GM19468 (cell line): ENCODE measurements at regions not wholly inside any gene's neighbourhood (a gene's known extent, or its start where the extent isn't known, plus 50 kb on each side); places are given as distances from the start of the nearest gene placed in this dataset.

Experiments used
- ATAC-seq: cut with Tn5 transposase; IDR thresholded peaks from one replicate; pipeline ENCODE4 v1.9.1; 2021; ENCODE audit warnings: mild to moderate bottlenecking, moderate library complexity, moderate number of reproducible peaks; ENCODE audit not compliant: unreplicated experiment; ENCODE audit errors: extremely low read depth

DNA sequence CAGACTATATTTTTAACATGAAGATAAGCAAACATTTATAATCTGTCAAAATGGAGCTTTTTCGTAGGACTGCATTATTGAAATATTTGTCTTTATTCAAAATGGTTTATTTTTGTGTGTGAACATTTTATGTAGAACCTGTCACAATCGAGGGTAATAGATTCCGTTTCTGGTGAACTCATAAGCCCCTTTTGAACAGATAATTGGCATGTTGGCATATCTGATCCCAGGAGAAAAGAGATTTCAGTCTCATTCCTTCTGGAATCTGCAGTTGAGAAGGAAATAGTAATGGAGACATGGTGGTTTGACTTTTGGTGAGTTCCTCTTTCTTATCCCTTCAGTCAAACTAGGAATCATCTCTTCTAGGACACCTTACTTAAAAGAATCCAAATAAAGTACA is 427.9 kb upstream of the B3GALT2 start:
- ATAC-seq, result no peak

DNA sequence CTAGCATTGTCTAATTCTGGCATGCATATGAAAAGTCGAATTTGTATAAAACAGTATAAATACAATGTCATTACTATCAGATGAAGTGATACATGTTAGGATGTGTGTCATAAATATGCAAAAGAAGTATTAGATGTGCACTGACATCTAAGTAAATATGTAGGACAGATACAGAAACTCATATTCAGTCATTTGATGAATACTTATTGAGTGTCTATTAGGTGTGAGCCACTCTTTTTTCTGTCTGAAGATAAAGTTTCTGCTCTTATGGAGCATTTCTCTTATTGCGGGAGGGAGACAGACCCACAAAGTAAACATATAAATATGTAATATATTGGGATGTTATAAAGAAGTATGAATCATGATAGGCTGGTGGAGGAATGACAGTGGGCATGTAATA is 426.6 kb upstream of the B3GALT2 start:
- no peak for ATAC-seq

DNA sequence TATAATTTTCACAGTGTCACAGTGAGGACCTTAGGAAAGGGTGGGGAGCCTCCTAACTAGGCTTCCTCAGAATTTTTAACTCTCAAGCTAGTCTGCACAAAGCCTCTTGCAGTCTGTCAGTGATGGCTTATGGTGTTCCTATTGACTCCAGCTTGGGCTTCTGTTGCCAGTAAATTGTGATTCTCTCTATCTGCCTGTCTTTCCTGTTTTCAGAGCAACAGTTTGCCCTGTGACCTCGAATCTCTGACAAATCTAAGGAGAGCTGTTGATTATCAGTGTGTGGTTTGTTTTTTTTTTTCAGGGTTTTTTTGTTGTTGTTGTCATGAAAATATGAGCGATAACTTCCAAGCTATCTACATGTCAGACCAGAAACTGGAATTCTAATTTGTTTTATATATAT is 423.2 kb upstream of the B3GALT2 start:
- ATAC-seq, result no peak

DNA sequence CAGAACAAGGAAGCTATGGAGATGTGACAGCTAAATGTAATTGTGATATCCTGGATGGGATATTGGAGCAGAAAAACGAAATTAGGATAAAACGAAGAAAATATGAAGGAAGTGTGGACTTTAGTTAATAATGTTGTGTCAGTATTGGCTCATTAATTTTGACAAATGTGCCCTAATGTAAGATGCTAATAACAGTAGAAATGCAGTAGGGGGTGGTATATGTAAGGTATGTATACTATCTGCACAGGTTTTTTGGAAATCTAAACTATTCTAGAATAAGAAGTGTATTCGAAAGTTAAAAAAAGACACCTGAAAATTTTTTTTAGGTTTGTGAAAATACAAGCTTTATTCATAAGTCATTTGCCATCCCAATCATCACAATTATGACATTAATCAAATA is 421.4 kb upstream of the B3GALT2 start:
- ATAC-seq, result no peak

DNA sequence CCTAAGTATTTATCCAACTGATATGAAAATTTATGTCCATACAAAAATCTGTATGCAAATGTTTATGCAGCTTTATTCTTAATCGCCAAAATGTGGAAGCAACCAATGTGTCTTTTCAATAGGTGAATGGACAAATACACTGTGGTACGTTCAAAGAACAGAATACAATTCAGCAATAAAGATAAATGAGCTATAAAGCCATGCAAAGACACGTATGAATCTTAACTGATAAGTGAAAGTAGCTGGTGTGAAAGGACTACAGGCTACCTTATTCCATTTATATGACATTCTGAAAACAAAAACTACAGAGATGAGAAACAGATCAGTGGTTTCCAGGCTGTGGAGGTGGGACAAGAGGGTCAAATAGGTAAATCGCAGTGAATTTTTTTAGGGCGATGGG is 419.6 kb upstream of the B3GALT2 start:
- ATAC-seq, result no peak

DNA sequence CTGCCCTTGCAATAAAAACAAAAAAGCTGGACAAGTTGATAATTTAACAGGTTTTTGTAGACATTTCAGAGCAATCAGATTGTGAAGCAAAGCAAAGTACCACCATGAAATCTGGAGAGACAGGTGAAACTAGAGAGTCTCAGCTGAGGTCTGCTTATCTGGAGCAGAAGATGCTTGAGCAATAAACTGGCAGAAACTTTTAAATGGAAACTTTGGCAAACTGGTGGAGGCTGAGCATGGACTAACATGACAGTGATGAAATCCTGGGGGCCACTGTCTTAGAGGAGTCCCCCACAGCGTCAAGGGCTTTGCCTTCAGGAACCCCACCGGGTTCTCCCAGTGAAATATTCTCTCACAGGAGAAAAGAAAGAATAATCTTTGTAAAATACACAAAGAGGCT is 416.3 kb upstream of the B3GALT2 start:
- no peak for ATAC-seq

DNA sequence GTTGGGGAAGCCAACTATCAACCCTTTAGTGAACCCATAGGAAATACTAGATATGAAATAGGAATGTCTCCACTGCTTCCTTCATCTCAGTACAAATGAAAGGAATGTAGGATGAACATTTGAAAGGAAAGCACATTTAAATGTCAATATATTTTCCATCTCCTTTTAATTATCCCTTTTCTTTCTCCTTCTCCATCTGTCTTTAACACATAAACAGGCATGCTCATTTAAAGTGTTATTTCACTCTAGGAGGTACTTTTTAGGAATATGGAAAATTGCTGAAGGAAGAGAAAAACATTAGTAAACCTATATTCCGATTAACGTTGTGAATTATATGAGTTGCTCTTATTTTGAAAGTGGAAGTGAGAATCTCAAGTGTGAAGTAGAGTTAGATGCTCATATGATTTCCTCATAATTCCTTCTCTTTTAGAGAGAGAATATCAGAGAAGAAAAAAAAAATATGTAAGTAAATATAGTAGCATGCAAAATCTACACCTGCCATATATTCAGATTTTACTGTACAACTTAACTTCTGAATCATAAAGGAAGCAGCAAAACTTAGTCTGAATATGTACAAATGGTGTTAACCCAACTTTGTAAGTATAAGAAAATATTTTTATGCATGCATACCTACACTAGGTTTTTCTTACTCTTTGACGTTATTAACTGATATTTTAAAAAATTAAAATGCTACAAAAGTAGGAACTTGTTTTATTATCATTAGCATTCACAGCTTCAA is 406.9 kb upstream of the B3GALT2 start:
- ATAC-seq, result no peak

DNA sequence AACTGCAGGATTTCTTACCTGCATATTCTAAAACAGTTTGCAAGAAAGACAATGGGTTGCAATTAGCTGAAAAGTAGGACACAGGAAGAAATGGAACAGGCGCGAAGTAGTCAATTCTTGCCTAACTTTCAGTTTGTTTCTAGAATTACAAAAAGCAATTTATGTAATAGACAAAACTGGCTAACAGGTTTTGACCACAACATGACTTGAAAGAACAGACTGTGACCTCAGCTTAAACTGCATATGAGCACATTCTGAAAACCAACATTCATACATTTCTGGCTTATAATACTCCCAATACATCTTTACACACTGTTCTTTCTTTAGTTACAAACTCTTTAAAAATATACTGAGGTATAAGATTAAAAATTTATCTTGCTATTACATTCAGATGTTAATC is 405.9 kb upstream of the B3GALT2 start:
- ATAC-seq, result no peak

DNA sequence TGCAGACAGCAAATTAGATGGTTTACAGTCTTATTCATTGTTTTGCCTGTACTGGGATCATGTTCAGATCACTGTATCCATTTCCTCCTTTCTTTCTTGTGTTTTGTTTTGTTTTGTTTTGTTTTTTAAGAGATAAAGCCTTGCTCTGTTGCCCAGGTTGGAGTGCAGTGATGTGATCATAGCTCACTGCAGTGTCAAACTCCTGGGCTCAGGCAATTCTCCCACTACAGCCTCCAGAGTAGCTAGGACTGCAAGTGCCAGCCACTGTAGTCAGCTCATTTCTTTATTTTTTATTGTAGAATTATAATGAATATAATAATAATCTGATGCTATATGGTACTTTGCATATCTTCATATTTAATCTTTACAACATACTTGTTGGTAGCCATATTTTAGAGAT is 403.7 kb upstream of the B3GALT2 start:
- no peak for ATAC-seq

DNA sequence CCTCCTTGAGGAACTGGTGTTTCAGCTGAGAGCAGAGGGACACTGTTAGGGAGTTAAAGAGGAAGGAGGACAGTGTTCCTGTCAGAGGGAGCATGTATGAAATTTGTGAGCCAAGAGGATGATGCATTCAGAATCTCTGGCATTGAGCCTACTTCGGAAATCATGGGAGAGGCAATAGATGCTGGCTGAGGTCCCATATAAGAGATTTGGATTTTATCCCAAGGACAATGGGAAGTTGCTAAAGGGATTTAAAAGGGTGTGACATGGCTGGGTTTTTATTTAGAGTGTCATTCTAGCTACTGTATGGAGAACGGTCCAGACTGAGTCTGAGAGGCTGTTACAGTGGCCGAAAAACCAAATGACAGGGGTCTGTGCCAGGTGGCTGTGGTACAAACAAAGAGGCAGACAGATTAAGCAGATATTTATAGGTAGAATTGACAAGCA is 403.2 kb upstream of the B3GALT2 start:
- ATAC-seq, result no peak

DNA sequence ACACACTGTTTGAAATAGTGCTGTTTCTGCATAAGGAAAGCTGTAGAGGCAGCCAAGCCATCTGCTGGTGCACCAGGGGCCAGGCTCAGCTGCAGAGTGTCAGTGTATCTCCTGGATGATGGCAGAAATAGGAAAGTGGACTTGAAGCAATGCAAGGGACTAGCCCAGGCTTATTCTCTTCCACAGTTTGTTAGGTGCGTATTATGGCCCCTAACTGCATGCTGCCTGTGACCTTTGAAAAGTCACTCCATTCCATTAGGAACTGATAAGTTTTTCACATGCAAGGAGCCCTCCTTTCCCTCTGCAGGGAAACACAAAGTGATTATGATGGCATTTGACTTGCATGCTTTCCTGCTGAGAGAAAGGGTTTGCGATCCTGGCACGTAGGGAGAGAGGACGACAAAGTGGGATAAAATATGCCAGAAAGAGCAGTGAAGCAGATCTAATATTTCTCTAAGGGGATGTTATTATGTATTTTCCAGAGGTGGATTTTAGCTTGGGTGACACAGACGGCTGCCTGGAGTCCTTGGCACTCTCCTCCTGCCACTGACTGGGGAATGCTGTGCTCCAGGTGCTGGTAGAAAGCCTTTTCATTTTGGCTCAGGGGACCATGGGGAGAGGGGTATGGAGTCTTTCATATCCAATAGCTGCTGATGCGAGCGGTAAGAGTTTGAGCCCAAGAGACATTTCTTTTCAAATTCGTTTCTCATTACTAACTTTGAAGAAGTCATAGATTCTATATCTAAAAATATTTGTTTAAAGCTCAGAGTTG is 402.1 kb upstream of the B3GALT2 start:
- no peak for ATAC-seq

DNA sequence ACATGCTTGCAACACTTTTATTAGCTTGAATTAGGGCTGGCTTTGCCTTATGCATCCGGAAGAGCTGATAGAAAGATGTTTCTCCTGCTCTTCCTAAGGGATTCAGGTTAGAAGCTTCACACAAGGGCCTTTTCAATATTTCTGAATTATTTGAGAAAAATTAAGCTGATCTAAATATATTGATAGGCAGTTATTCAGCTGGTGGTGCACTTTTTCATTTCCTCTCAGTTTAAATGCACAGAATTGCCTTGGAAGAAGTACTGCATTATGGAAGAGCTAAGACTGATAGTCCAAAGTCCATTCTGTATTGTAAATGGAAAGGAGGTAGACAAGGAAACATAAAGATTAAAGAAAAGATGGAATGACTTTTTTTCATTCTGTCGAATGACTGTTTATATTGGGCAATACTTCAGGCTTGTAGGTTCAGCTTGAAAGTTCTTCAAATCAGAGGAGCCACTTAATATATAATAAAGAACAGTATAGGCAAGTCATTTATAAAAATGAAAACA is 398.4 kb upstream of the B3GALT2 start:
- ATAC-seq, result no peak

DNA sequence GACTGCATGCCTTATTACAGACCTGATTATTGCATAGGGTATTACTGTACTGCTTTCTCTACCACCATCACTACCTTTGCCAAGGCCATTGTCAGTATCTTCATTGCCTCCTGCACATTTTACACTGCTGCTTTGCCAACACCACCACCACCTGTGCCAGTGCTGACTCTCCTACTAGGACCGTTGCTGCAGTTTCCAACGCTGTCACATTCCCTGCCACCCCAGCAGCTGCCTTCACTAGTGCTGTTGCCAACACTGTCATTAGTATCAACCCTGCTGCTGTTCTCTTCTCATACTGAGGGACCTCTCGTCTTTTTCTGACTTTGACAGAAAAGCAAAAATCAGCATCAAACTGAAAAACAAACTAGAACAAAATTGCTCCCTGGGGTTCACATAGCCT is 394.9 kb upstream of the B3GALT2 start:
- no peak for ATAC-seq

DNA sequence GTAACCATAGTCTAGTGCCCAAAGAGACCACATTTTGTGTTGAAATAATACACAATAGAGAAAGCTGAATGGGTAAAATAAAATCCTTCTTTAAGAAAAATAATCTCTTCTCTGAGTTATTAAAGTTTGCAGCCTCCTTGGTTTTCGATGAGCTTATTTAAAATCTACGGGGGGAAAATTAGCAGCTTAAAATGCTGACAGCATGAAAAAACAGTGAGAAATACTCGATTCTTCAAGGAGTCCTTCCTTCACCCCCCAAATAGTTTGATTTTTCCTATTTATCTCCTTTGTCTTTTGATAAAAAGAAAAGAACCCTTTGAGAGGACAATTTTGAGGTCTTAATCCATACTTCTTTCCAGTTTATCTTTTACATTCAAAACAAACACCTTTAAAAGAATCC is 394.0 kb upstream of the B3GALT2 start:
- ATAC-seq, result no peak

DNA sequence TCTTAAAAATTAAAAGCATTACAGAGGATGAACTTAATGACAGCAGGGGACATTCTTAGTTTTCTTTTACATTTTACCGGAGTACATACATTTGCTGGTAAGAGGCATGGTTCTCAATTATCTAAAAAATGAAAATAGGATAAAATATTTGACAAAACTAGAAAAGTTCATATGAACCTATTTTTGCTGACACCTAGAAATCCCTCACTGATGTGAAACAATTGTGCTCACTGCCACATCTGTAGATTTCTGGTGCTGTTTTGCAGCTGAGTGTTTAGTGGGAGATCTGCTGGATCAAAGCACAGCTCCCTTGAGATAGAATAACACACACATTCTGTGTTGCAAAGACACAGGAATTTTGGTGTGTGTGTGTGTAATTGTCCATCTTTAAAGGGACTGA is 392.9 kb upstream of the B3GALT2 start:
- no peak for ATAC-seq

DNA sequence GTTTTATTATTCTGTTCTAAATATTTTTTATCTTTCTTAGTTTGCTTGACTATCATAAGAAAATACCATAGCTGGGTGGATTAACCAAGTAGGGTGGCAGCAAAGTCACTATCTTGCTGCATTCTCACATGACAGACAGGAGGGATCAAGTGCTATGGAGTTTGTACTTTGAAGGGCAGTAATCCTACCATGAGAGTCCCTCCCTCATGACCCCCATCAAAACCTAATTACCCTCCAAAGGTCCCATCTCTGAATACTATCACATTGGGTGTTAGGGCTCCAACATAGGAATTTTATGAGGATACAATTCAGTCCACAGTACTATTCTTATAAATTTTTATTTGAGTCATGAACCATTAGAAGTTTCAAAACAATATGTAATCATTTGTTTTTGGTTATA is 388.5 kb upstream of the B3GALT2 start:
- ATAC-seq, result no peak

DNA sequence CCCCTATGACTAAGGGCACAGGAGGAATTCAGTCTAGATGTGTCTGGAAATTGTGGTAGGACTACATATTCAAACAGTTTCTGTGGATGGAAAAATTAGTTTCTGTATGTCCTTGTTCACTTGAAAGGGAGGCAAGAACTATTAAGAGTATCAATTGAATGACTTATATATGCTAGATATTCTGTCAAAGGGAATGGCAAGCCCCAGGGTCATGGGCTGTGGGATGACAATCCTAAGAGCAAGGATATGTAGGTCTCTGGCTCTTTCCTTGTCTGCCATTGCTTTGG is 383.5 kb upstream of the B3GALT2 start:
- ATAC-seq, result no peak

DNA sequence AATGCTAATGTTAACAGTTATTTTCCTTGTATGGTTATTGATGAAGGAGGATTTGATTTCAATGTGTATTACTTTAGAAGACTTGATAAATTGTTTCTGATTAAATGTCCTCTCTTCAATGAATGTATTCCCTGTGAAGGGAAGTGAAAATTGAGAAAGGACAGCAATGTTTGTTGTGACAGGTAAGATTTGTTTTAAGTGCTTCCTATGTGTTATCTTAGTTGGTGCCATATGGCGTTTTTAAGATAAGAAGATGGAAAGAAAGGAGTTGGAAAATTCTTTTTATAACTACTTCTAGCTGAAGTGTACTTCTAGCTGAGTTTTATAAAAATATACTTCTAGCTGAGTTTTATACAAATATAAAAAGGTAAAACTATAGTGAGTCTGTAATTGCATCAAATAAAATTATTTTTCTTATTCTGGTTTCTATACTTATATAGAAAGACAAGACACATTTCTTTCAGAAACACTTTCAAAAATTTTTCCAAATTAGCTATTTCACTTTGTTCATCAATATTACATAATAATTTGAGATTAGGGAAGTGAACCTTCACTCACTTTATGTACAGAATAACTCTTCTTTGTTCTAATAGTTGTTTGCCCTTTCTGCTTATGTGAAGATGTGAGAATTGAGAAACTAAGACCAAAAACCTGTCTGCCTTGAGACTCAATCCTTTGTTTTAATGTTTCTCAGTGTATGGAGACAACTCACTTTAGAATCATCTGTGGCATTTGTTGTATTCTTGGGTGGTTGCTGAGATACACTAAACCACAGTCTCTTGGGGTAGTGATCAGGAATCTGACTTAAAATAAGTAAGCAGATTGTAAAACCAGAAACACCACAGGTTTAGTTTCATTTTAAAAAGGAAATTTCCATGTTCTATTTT is 382.9 kb upstream of the B3GALT2 start:
- no peak for ATAC-seq

DNA sequence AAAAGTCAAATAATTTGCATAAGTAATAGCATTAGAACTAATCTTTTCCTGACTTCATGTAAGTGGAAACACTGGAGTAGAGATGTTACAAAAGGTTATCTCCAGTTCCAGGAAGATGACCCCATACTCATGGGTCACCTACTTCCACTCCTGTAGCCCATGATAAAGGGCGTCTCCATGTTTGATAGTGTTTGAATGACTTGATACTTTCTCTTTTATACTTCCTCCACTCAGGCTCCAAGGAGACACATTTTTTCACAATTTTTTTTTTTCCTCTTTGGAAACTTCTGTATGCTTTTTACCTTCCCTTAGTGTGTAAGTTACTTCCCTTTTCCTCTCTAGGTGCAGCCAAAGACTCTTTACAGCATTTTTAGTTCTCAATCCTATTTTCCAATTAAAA is 382.1 kb upstream of the B3GALT2 start:
- no peak for ATAC-seq

DNA sequence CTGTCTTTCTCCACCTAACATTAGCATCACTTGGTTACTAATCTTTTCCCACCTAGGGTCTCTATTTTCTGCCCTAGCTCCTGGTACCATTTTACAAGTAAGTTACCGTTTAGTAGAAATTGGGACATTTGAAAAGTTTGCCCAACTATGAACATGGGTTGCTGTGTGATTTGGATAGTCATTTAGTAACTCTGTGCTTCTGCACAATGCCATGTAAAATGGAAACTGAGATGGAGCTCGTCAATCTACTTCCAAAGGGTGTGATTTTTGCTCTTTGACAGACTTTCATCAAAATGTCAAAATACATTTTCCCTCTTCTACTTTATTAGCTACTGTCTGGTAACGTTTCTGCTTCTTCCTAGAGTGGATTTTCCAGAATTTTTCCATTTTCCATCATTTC is 381.5 kb upstream of the B3GALT2 start:
- ATAC-seq, result no peak

DNA sequence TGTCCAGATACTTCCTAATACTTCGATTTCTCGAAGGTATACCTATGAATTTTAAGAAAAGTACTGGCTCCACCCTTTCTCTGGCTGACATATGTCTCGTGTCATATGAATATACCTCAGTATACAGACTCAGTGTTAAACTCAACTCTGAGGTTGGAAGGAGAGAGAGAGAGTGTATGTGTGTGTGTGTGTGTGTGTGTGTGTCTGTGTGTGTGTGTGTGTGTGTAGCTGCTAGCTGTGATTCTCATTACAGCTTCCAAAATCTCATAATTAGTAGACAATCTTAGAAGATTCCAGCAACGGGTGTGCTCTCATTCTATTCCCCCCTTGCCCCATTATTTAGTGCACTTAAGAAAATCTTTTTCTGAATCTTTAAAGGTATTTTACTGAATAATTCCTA is 380.3 kb upstream of the B3GALT2 start:
- ATAC-seq, result no peak
